Mesenchymal stem cell (in vitro differentiated cells and primary cell): ENCODE measurements at regions not wholly inside any gene's neighbourhood (a gene's known extent, or its start where the extent isn't known, plus 50 kb on each side); places are given as distances from the start of the nearest gene placed in this dataset.

Source experiments
- DNase-seq: peaks from one replicate; pipeline ENCODE4 v3.0.0-alpha.2; 2013
- H2AFZ ChIP-seq: one replicate; pipeline ENCODE4 v1.6.1; 2013; ENCODE audit warnings: low read depth, mild to moderate bottlenecking, control low read depth, inconsistent platforms, low read length, moderate library complexity
- H2AK5ac ChIP-seq: 2 replicates; pipeline ENCODE4 v1.6.1; 2013; ENCODE audit warnings: low read length, moderate library complexity, mild to moderate bottlenecking, inconsistent platforms; ENCODE audit not compliant: severe bottlenecking
- H2BK120ac ChIP-seq: one replicate; pipeline ENCODE4 v1.6.1; 2013; ENCODE audit warnings: low read depth, mild to moderate bottlenecking, inconsistent platforms, low read length, moderate library complexity
- H2BK12ac ChIP-seq, 2 experiments: one replicate each; pipeline ENCODE4 v1.6.1; 2013; ENCODE audit warnings: inconsistent platforms in 2 of 2, low read length in 2 of 2, mild to moderate bottlenecking in 2 of 2, moderate library complexity in 2 of 2, control low read depth in 1 of 2
- H2BK15ac ChIP-seq: one replicate; pipeline ENCODE4 v1.6.1; 2013; ENCODE audit warnings: mild to moderate bottlenecking, low read depth, inconsistent platforms; ENCODE audit not compliant: poor library complexity, severe bottlenecking
- H2BK5ac ChIP-seq: 2 replicates; pipeline ENCODE4 v1.6.1; 2013; ENCODE audit warnings: low read depth, mild to moderate bottlenecking, low read length, control low read depth, inconsistent platforms; ENCODE audit not compliant: poor library complexity, severe bottlenecking
- H3K14ac ChIP-seq, 2 experiments: one replicate each; pipeline ENCODE4 v1.6.1; 2013; ENCODE audit warnings: inconsistent platforms in 2 of 2, low read length in 2 of 2, control low read depth in 1 of 2, mild to moderate bottlenecking in 1 of 2, moderate library complexity in 1 of 2
- H3K18ac ChIP-seq, 2 experiments: one replicate each; pipeline ENCODE4 v1.6.1; 2013; ENCODE audit warnings: inconsistent platforms in 2 of 2, low read length in 2 of 2, control low read depth in 1 of 2, low read depth in 1 of 2, mild to moderate bottlenecking in 1 of 2
- H3K23ac ChIP-seq, 2 experiments: one replicate each; pipeline ENCODE4 v1.6.1; 2013; ENCODE audit warnings: inconsistent platforms in 2 of 2, low read length in 2 of 2, mild to moderate bottlenecking in 2 of 2, moderate library complexity in 2 of 2, control low read depth in 1 of 2
- H3K27ac ChIP-seq: 2 replicates; pipeline ENCODE4 v1.5.1; 2013; ENCODE audit warnings: mild to moderate bottlenecking, moderate library complexity, low read length, control low read depth, inconsistent platforms; ENCODE audit not compliant: poor library complexity, severe bottlenecking
- H3K27me3 ChIP-seq, 2 experiments: 2 replicates each; pipeline versions ENCODE4 v1.6.1 to v1.7.0; 2013; ENCODE audit warnings: low read length in 2 of 2, mild to moderate bottlenecking in 2 of 2, moderate library complexity in 2 of 2, control low read depth in 1 of 2, inconsistent platforms in 1 of 2; ENCODE audit not compliant: control insufficient read depth in 1 of 2, insufficient read depth in 1 of 2
- H3K36me3 ChIP-seq, 2 experiments: 2 replicates each; pipeline versions ENCODE4 v1.6.1 to v1.7.0; 2013; ENCODE audit warnings: low read length in 2 of 2, control low read depth in 1 of 2, inconsistent platforms in 1 of 2, low read depth in 1 of 2, mild to moderate bottlenecking in 1 of 2; ENCODE audit not compliant: insufficient read depth in 2 of 2, control insufficient read depth in 1 of 2
- H3K4ac ChIP-seq, 2 experiments: one replicate each; pipeline ENCODE4 v1.6.1; 2013; ENCODE audit warnings: inconsistent platforms in 2 of 2, low read length in 2 of 2, mild to moderate bottlenecking in 2 of 2, moderate library complexity in 2 of 2, control low read depth in 1 of 2, low read depth in 1 of 2
- H3K4me1 ChIP-seq: 2 replicates; pipeline ENCODE4 v1.6.1; 2013; ENCODE audit warnings: low read depth, low read length, control low read depth; ENCODE audit not compliant: control insufficient read depth, insufficient read depth
- H3K4me2 ChIP-seq: 2 replicates; pipeline ENCODE4 v1.6.1; 2013; ENCODE audit warnings: low read length, mild to moderate bottlenecking, inconsistent platforms; ENCODE audit not compliant: poor library complexity, severe bottlenecking
- H3K4me3 ChIP-seq, 2 experiments: 2 replicates each; pipeline versions ENCODE4 v1.5.1 to v1.7.0; 2013; ENCODE audit warnings: low read length in 2 of 2, mild to moderate bottlenecking in 2 of 2, control low read depth in 1 of 2, low read depth in 1 of 2; ENCODE audit not compliant: insufficient read depth in 1 of 2
- H3K79me1 ChIP-seq: replicated peaks from 2 replicates; pipeline ENCODE4 v1.6.1; 2013; ENCODE audit warnings: mild to moderate bottlenecking, control low read depth, low read length, inconsistent platforms; ENCODE audit not compliant: poor library complexity, severe bottlenecking
- H3K9ac ChIP-seq: 2 replicates; pipeline ENCODE4 v1.7.0; 2013; ENCODE audit warnings: mild to moderate bottlenecking, low read length, moderate library complexity
- H3K9me3 ChIP-seq: 2 replicates; pipeline ENCODE4 v1.7.0; 2013; ENCODE audit warnings: mild to moderate bottlenecking, low read length; ENCODE audit not compliant: control insufficient read depth
- H4K8ac ChIP-seq: one replicate; pipeline ENCODE4 v1.6.1; 2013; ENCODE audit warnings: inconsistent platforms, mild to moderate bottlenecking, low read length, moderate library complexity
- H4K91ac ChIP-seq: one replicate; pipeline ENCODE4 v1.6.1; 2013; ENCODE audit warnings: mild to moderate bottlenecking, low read length, inconsistent platforms
- WGBS: methylation state at CpG from one replicate; pipeline ENCODE4 v1.1.7; 2013; ENCODE audit warnings: mixed read lengths; 5-methylcytosine and 5-hydroxymethylcytosine counted together

GRCh38 chrX:35670889-35671288 lies 127.3 kb upstream of the MAGEB16 start:
- Histone ChIP-seq H2BK12ac (no peak overlapping the region), H3K9me3 (no peaks in the 10 kb centered on the region), H3K18ac (no peak overlapping the region), H3K27me3 (no peaks in the 10 kb centered on the region), H3K4ac (no peak overlapping the region), H4K8ac (no peak overlapping the region), H2AFZ (no peak overlapping the region), H2AK5ac (no peak overlapping the region), H2BK120ac (no peak overlapping the region), H3K27ac (no peak overlapping the region), H3K4me1 (no peaks in the 10 kb centered on the region), H3K4me3 (no peak overlapping the region), H3K4me2 (no peak overlapping the region), H4K91ac (no peak overlapping the region), H3K23ac (no peak overlapping the region), H2BK15ac (no peak overlapping the region), H2BK5ac (no peak overlapping the region), H3K9ac (no peak overlapping the region), H3K79me1 (no peaks in the 10 kb centered on the region), H3K14ac (no peak overlapping the region), H3K36me3 (no peaks in the 10 kb centered on the region)
- no CpG with 5 or more reads among the region's 5 CpGs for WGBS
- DNase-seq = peak; percentile 46

GRCh38 chrX:35675151-35675550 lies 123.0 kb upstream of the MAGEB16 start:
- no peaks in the 10 kb centered on the region for H3K27me3 ChIP-seq
- H3K9me3 ChIP-seq = no peaks in the 10 kb centered on the region
- no peak overlapping the region for H3K18ac ChIP-seq
- no peak overlapping the region for H3K27ac ChIP-seq
- H3K36me3 ChIP-seq = no peaks in the 10 kb centered on the region
- H2AK5ac ChIP-seq = no peak overlapping the region
- H2BK15ac ChIP-seq = no peak overlapping the region
- WGBS = no CpG with 5 or more reads among the region's 2 CpGs
- no peak overlapping the region for H4K8ac ChIP-seq
- H3K79me1 ChIP-seq = no peaks in the 10 kb centered on the region
- H3K4me3 ChIP-seq = no peak overlapping the region
- no peak overlapping the region for H2BK12ac ChIP-seq
- H2BK120ac ChIP-seq = no peak overlapping the region
- no peak overlapping the region for H3K9ac ChIP-seq
- peak; percentile 16 for DNase-seq
- no peak overlapping the region for H2BK5ac ChIP-seq
- H3K23ac ChIP-seq = no peak overlapping the region
- no peak overlapping the region for H2AFZ ChIP-seq
- no peak overlapping the region for H3K4ac ChIP-seq
- H3K4me1 ChIP-seq = no peaks in the 10 kb centered on the region
- no peak overlapping the region for H3K4me2 ChIP-seq
- H3K14ac ChIP-seq = no peak overlapping the region
- no peak overlapping the region for H4K91ac ChIP-seq

- Histone ChIP-seq H3K27me3 (no peaks in the 10 kb centered on the region), H4K8ac (no peak overlapping the region), H2BK5ac (no peak overlapping the region), H3K9me3 (no peaks in the 10 kb centered on the region), H2BK120ac (no peak overlapping the region), H3K4me3 (no peak overlapping the region), H3K79me1 (no peaks in the 10 kb centered on the region), H3K9ac (no peak overlapping the region), H2AK5ac (no peak overlapping the region), H3K27ac (no peak overlapping the region), H3K4me2 (no peak overlapping the region), H3K14ac (no peak overlapping the region), H3K36me3 (no peaks in the 10 kb centered on the region), H3K23ac (no peak overlapping the region), H3K4ac (no peak overlapping the region), H3K4me1 (no peaks in the 10 kb centered on the region), H3K18ac (no peak overlapping the region), H2AFZ (no peak overlapping the region), H4K91ac (no peak overlapping the region), H2BK12ac (no peak overlapping the region), H2BK15ac (no peak overlapping the region)
- DNase-seq = no peak
- 97% methylated on average over 3 of the region's 3 CpGs for WGBS
These were observed 117.2 kb upstream of the MAGEB16 start for GRCh38 chrX:35680940-35681346.

- no peak overlapping the region for H2AK5ac ChIP-seq
- H3K18ac ChIP-seq = no peak overlapping the region
- H3K4me1 ChIP-seq = no peaks in the 10 kb centered on the region
- H3K9me3 ChIP-seq = no peaks in the 10 kb centered on the region
- H3K9ac ChIP-seq = no peak overlapping the region
- 8% methylated on average over 1 of the region's 2 CpGs for WGBS
- peak; percentile 49 for DNase-seq
- no peak overlapping the region for H3K4me2 ChIP-seq
- H3K36me3 ChIP-seq = no peaks in the 10 kb centered on the region
- H3K4me3 ChIP-seq = no peak overlapping the region
- no peak overlapping the region for H4K91ac ChIP-seq
- H2AFZ ChIP-seq = no peak overlapping the region
- H2BK15ac ChIP-seq = no peak overlapping the region
- H2BK120ac ChIP-seq = no peak overlapping the region
- H3K23ac ChIP-seq = no peak overlapping the region
- H3K14ac ChIP-seq = no peak overlapping the region
- no peak overlapping the region for H3K4ac ChIP-seq
- no peak overlapping the region for H4K8ac ChIP-seq
- no peak overlapping the region for H2BK5ac ChIP-seq
- H2BK12ac ChIP-seq = no peak overlapping the region
- H3K27ac ChIP-seq = no peak overlapping the region
- H3K27me3 ChIP-seq = no peaks in the 10 kb centered on the region
- H3K79me1 ChIP-seq = no peaks in the 10 kb centered on the region
These were observed 115.7 kb upstream of the MAGEB16 start for GRCh38 chrX:35682476-35682875.
